Fibroblast of villous mesenchyme (primary cell): ENCODE measurements at regions not wholly inside any gene's neighbourhood (a gene's known extent, or its start where the extent isn't known, plus 50 kb on each side); places are given as distances from the start of the nearest gene placed in this dataset.

Experiments
- DNase-seq: peaks from one replicate; pipeline ENCODE4 v3.0.0-alpha.2; 2010; ENCODE audit warnings: low read depth
- H3K4me3 ChIP-seq: 2 replicates; pipeline ENCODE4 v1.5.1; 2011; ENCODE audit warnings: low read depth, mild to moderate bottlenecking, low read length
- CTCF ChIP-seq: IDR thresholded peaks from 2 replicates; pipeline ENCODE4 v1.5.1; 2012; ENCODE audit warnings: low read depth, mild to moderate bottlenecking, low read length; ENCODE audit not compliant: insufficient read depth

GRCh38 chr5:4043135-4043534, 447.5 kb downstream of the IRX1 start:
- no peak overlapping the region for H3K4me3 ChIP-seq
- DNase-seq = no peak
- no peak for TF ChIP-seq CTCF

- no peak for TF ChIP-seq CTCF
- no peak for DNase-seq
- no peak overlapping the region for H3K4me3 ChIP-seq
Observed at GRCh38 chr5:4044881-4045280, 449.2 kb downstream of the IRX1 start.

- no peak for DNase-seq
- H3K4me3 ChIP-seq = no peak overlapping the region
- TF ChIP-seq CTCF = no peak
Observed at GRCh38 chr5:4048398-4048797, 452.8 kb downstream of the IRX1 start.

- TF ChIP-seq CTCF = no peak
- DNase-seq = no peak
- no peak overlapping the region for H3K4me3 ChIP-seq
Observed at GRCh38 chr5:4050203-4050602, 454.6 kb downstream of the IRX1 start.

- no peak for TF ChIP-seq CTCF
- H3K4me3 ChIP-seq = no peak overlapping the region
- DNase-seq = no peak
Observed at GRCh38 chr5:4053136-4053535, 457.5 kb downstream of the IRX1 start.

GRCh38 chr5:4054092-4054491, 458.5 kb downstream of the IRX1 start:
- no peak overlapping the region for H3K4me3 ChIP-seq
- no peak for TF ChIP-seq CTCF
- DNase-seq = no peak

- no peak for DNase-seq
- no peak overlapping the region for H3K4me3 ChIP-seq
- TF ChIP-seq CTCF = no peak
Observed at GRCh38 chr5:4058899-4059298, 463.3 kb downstream of the IRX1 start.
